ENCODE measurements at regions not wholly inside any gene's neighbourhood (a gene's known extent, or its start where the extent isn't known, plus 50 kb on each side); places are given as distances from the start of the nearest gene placed in this dataset.

GRCh38 chr13:61144834-61145593 lies 270.6 kb downstream of the PCDH20 start:
- ChIA-PET POLR2A (interaction anchor here (0.5 kb wide), 1 partner anchor 1063 kb away, joined by 3 read pairs; no protein-coding TSS in a partner anchor), CTCF (no interaction called here)
- TF ChIP-seq, protein P1, sequence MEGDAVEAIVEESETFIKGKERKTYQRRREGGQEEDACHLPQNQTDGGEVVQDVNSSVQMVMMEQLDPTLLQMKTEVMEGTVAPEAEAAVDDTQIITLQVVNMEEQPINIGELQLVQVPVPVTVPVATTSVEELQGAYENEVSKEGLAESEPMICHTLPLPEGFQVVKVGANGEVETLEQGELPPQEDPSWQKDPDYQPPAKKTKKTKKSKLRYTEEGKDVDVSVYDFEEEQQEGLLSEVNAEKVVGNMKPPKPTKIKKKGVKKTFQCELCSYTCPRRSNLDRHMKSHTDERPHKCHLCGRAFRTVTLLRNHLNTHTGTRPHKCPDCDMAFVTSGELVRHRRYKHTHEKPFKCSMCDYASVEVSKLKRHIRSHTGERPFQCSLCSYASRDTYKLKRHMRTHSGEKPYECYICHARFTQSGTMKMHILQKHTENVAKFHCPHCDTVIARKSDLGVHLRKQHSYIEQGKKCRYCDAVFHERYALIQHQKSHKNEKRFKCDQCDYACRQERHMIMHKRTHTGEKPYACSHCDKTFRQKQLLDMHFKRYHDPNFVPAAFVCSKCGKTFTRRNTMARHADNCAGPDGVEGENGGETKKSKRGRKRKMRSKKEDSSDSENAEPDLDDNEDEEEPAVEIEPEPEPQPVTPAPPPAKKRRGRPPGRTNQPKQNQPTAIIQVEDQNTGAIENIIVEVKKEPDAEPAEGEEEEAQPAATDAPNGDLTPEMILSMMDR (IDR thresholded peaks at IDR 0.05), result no peak
- no peak overlapping the region for H3K4me3 Mint-ChIP-seq
- ATAC-seq, result no peak
- intact Hi-C loops (cut with micrococcal nuclease), result no loop called here
- no peaks in the 10 kb centered on the region for H3K27me3 Mint-ChIP-seq
- peaks cover 12% of the 10 kb centered on the region for H3K9me3 Mint-ChIP-seq
- no peaks in the 10 kb centered on the region for H3K4me1 Mint-ChIP-seq (ENCODE audit: low read depth)
- no peaks in the 10 kb centered on the region for H3K36me3 Mint-ChIP-seq (ENCODE audit: low read depth)
- H3K27ac Mint-ChIP-seq, result no peak overlapping the region
- DNase-seq, result no peak

DNA sequence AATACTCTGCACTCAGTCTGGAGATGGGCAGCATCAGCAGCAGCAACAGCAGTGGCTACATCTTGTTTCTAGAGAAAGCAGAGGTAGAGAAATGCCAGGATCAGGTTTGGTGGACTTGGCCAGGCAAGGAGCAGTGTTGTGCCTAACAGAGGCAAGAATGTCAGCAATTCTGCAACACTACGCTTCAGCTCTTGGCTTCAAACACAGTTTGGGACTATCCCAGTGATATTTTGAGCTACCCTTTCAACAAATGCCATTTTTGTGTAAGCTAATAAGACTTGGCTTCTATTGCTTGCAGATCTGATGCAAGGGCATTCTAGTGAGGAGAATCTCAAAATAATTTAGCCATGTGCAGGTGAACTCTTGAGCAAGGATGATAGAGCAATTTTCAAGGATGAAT lies 271.3 kb downstream of the PCDH20 start:
- Mint-ChIP-seq H3K27ac (no peak overlapping the region), H3K4me1 (ENCODE audit: low read depth) (no peaks in the 10 kb centered on the region), H3K36me3 (ENCODE audit: low read depth) (no peaks in the 10 kb centered on the region), H3K9me3 (peaks cover 12% of the 10 kb centered on the region), H3K27me3 (no peaks in the 10 kb centered on the region), H3K4me3 (no peak overlapping the region)
- intact Hi-C loops (cut with micrococcal nuclease), result no loop called here
- ChIA-PET CTCF (no interaction called here), POLR2A (no interaction called here)
- TF ChIP-seq, protein P1 (IDR thresholded peaks at IDR 0.05), result no peak
- DNase-seq, result no peak
- ATAC-seq, result no peak

- Mint-ChIP-seq H3K36me3 (ENCODE audit: low read depth) (no peaks in the 10 kb centered on the region), H3K4me3 (no peak overlapping the region), H3K27me3 (no peaks in the 10 kb centered on the region), H3K9me3 (peaks cover 11% of the 10 kb centered on the region), H3K4me1 (ENCODE audit: low read depth) (no peaks in the 10 kb centered on the region), H3K27ac (no peak overlapping the region)
- intact Hi-C loops (cut with micrococcal nuclease), result no loop called here
- POLR2A ChIA-PET, result no interaction called here
- TF ChIP-seq, protein P1 (IDR thresholded peaks at IDR 0.05), result no peak
- CTCF ChIA-PET, result no interaction called here
- no peak for DNase-seq
- no peak for ATAC-seq
These were observed 273.1 kb downstream of the PCDH20 start for GRCh38 chr13:61142506-61142905.

DNA sequence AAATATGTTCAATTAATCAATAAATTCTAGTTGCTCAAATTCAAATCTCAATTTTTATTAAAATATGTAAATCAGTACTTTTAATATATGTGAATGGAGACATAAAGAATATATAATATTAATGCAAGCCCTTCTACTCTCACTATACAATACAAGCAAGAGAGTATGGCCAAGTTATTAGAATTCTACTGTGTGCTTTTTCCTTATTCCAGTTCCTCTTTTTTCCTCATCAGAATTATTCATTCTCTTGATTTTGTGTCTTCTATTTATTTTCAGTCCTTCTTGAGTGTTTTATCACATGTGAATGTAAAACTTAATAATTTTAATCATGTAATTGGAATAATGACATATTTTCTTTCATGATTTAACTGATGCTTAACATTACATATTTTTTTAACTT lies 276.8 kb downstream of the PCDH20 start:
- no peaks in the 10 kb centered on the region for H3K27me3 Mint-ChIP-seq
- CTCF ChIA-PET, result no interaction called here
- no peak overlapping the region for H3K4me3 Mint-ChIP-seq
- no peak overlapping the region for H3K27ac Mint-ChIP-seq
- ATAC-seq, result no peak
- H3K4me1 Mint-ChIP-seq (ENCODE audit: low read depth), result no peaks in the 10 kb centered on the region
- intact Hi-C loops (cut with micrococcal nuclease), result no loop called here
- TF ChIP-seq, protein P1 (IDR thresholded peaks at IDR 0.05), result no peak
- no peaks in the 10 kb centered on the region for H3K36me3 Mint-ChIP-seq (ENCODE audit: low read depth)
- POLR2A ChIA-PET, result no interaction called here
- no peak for DNase-seq
- H3K9me3 Mint-ChIP-seq, result peaks cover 11% of the 10 kb centered on the region

DNA sequence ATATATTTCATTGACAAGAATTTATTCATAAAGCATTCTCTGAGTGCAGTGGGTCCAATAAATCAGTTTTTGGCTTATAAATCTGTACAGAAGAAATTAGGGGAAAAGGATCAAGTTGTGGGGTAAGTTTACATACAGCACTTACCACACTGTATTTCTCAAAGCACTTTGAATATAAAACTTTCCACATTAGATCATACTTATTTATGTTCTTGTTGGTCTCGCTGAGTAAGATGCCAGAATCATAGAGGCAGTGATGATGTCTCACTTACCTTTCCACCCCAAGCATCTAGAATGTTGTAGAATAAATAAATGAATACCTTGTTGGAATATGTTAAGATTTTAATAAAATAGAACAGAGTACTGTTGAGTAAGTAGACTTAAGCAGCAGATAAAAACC lies 279.1 kb downstream of the PCDH20 start:
- no peak for DNase-seq
- no peaks in the 10 kb centered on the region for H3K27me3 Mint-ChIP-seq
- ATAC-seq, result no peak
- ChIA-PET POLR2A (no interaction called here), CTCF (no interaction called here)
- peaks cover 5% of the 10 kb centered on the region for H3K9me3 Mint-ChIP-seq
- H3K4me1 Mint-ChIP-seq (ENCODE audit: low read depth), result no peaks in the 10 kb centered on the region
- TF ChIP-seq, protein P1 (IDR thresholded peaks at IDR 0.05), result no peak
- H3K27ac Mint-ChIP-seq, result no peak overlapping the region
- no peak overlapping the region for H3K4me3 Mint-ChIP-seq
- H3K36me3 Mint-ChIP-seq (ENCODE audit: low read depth), result no peaks in the 10 kb centered on the region
- intact Hi-C loops (cut with micrococcal nuclease), result no loop called here
